Keratinocyte (primary cell): ENCODE measurements at regions not wholly inside any gene's neighbourhood (a gene's known extent, or its start where the extent isn't known, plus 50 kb on each side); places are given as distances from the start of the nearest gene placed in this dataset.

Source experiments
- DNase-seq: peaks from one replicate; pipeline ENCODE4 v3.0.0-alpha.2; 2011; ENCODE audit warnings: low read depth, missing footprints, low spot score
- FAIRE-seq: peaks from 2 replicates; lab custom pipeline; 2011; peaks lifted over from hg19 to GRCh38; lab: Jason Lieb, UNC
- H2AFZ ChIP-seq: 2 replicates; pipeline ENCODE4 v1.6.0; 2012; ENCODE audit warnings: low read length, control low read depth, inconsistent platforms; ENCODE audit not compliant: control insufficient read depth
- H3K27ac ChIP-seq: 2 replicates; pipeline ENCODE4 v1.5.1; 2011; ENCODE audit warnings: low read length; ENCODE audit not compliant: control insufficient read depth, insufficient read depth
- H3K27me3 ChIP-seq: 3 replicates; pipeline ENCODE4 v1.6.0; 2011; ENCODE audit warnings: low read length; ENCODE audit not compliant: control insufficient read depth, insufficient read depth; ENCODE audit errors: extremely low read depth
- H3K36me3 ChIP-seq, 2 experiments: 2 replicates in 1 of 2; 3 replicates in 1 of 2; pipeline ENCODE4 v1.5.1; 2011; ENCODE audit warnings: low read length in 2 of 2, mild to moderate bottlenecking in 1 of 2; ENCODE audit not compliant: control insufficient read depth in 2 of 2, insufficient read depth in 2 of 2; ENCODE audit errors: extremely low read depth in 1 of 2
- H3K4me1 ChIP-seq: 3 replicates; pipeline ENCODE4 v1.5.1; 2011; ENCODE audit warnings: low read length; ENCODE audit not compliant: control insufficient read depth, insufficient read depth; ENCODE audit errors: extremely low read depth
- H3K4me2 ChIP-seq: 3 replicates; pipeline ENCODE4 v1.6.0; 2011; ENCODE audit warnings: low read depth, low read length; ENCODE audit not compliant: control insufficient read depth, insufficient read depth; ENCODE audit errors: extremely low read depth
- H3K4me3 ChIP-seq, 3 experiments: fragments of 200-600 bp in 1 of 3; sonication (generic) in 1 of 3; 2 replicates in 2 of 3; 3 replicates in 1 of 3; pipeline ENCODE4 v1.5.1; 2011 to 2016; ENCODE audit warnings: low read length in 3 of 3, mild to moderate bottlenecking in 3 of 3, control low read depth in 2 of 3, inconsistent platforms in 1 of 3, low read depth in 1 of 3, mixed read lengths in 1 of 3, mixed run types in 1 of 3, moderate library complexity in 1 of 3; ENCODE audit not compliant: control insufficient read depth in 2 of 3, insufficient read depth in 2 of 3; ENCODE audit errors: extremely low read depth in 1 of 3
- H3K79me2 ChIP-seq: 2 replicates; pipeline ENCODE4 v1.6.0; 2012; ENCODE audit warnings: low read length; ENCODE audit not compliant: control insufficient read depth, insufficient read depth
- H3K9ac ChIP-seq: 3 replicates; pipeline ENCODE4 v1.6.0; 2011; ENCODE audit warnings: low read length; ENCODE audit not compliant: control insufficient read depth, insufficient read depth; ENCODE audit errors: extremely low read depth
- H3K9me1 ChIP-seq: 3 replicates; pipeline ENCODE4 v1.6.0; 2011; ENCODE audit warnings: low read length; ENCODE audit not compliant: control insufficient read depth, insufficient read depth; ENCODE audit errors: extremely low read depth
- H3K9me3 ChIP-seq: 2 replicates; pipeline ENCODE4 v1.5.1; 2012; ENCODE audit warnings: low read depth, low read length; ENCODE audit not compliant: control insufficient read depth
- H4K20me1 ChIP-seq: 3 replicates; pipeline ENCODE4 v1.6.0; 2011; ENCODE audit warnings: low read length; ENCODE audit not compliant: control insufficient read depth, insufficient read depth; ENCODE audit errors: extremely low read depth
- CTCF ChIP-seq, 3 experiments: IDR thresholded peaks in 1 of 3; conservative IDR thresholded peaks in 1 of 3; optimal IDR thresholded peaks in 1 of 3; 2 replicates in 2 of 3; 3 replicates in 1 of 3; pipeline versions ENCODE3 to v1.5.1; 2011; ENCODE audit warnings: low read length in 3 of 3, mild to moderate bottlenecking in 3 of 3, moderate library complexity in 2 of 3, control low read depth in 1 of 3, inconsistent platforms in 1 of 3; ENCODE audit not compliant: insufficient read depth in 2 of 3; ENCODE audit errors: extremely low read depth in 1 of 3
- EZH2 ChIP-seq: IDR thresholded peaks from one replicate; pipeline ENCODE4 v1.6.1; 2012; ENCODE audit warnings: inconsistent platforms, mild to moderate bottlenecking, low read length, moderate library complexity
- dilution Hi-C: fragments of 300-500 bp; cut with MboI; formaldehyde crosslinking; loops from one replicate; pipeline ENCODE4 v1.7.0; 2020; ENCODE audit warnings: low sequenced_read_pairs; ENCODE audit not compliant: extremely low pct_ligation_motif_present

DNA sequence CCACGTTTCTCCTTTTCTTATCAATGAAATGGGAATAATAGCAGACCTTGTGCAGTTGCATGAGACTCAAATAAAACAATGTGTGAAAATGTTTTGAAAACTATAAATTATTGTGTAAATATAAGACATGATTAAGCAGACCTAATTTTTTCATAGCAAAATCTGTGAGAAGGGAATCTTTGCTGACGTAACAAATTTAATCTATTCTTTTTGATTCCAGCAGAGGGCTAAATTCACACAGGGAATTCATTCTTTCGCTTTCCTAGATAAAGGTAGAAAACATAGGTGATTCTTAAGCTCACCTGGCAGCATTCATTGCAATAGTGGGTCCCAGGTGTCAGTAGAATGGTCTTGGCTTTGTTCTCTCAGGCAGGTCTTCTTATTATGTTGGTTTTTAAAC, 450.0 kb upstream of the GCFC2 start:
- Histone ChIP-seq H3K9ac (no peak overlapping the region), H3K4me2 (no peak overlapping the region), H3K9me3 (no peaks in the 10 kb centered on the region), H3K27ac (no peak overlapping the region), H3K4me3 (no peak overlapping the region), H3K9me1 (no peaks in the 10 kb centered on the region), H3K36me3 (no peaks in the 10 kb centered on the region), H3K4me1 (no peaks in the 10 kb centered on the region), H2AFZ (no peak overlapping the region), H3K27me3 (no peaks in the 10 kb centered on the region), H4K20me1 (no peaks in the 10 kb centered on the region), H3K79me2 (no peaks in the 10 kb centered on the region)
- dilution Hi-C loops, result no loop called here
- DNase-seq, result no peak
- no peak for FAIRE-seq
- TF ChIP-seq CTCF (optimal IDR thresholded peaks at IDR 0.05 in 1 of 3, IDR thresholded peaks at IDR 0.05 in 1 of 3, conservative IDR thresholded peaks at IDR 0.05 in 1 of 3; ENCODE audit: extremely low read depth in 1 of 3, insufficient read depth in 2 of 3, low read length in 3 of 3) (no peak), EZH2 (no peak)

DNA sequence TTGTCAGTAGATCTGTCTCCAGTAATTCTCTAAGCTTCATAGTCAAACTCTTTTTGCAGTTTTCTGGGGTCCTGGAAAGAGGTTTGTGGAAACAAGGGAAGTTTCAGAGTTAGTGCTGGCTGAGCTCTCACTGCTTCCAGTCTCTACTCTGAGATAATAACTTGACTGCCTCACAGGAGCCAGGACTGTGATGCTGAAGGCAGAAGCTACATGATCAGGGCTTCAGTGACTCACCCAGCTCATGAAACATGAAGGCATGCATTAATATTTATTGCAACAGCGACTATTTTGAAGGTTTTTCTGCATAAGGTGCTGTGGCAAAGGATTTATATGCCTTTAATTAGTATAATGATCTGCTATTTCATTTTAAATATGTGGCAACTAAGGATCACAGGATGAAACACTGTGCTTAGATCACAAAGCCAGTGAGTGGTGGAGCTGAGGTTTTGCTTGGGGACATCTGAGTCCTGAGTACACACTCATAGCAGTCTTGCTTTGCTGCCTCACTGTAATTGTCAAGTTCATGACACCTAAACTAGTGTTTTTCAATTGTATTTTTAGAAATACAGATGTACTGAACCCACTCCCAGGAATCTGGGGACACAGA, 448.4 kb upstream of the GCFC2 start:
- no peak for TF ChIP-seq CTCF (optimal IDR thresholded peaks at IDR 0.05 in 1 of 3, IDR thresholded peaks at IDR 0.05 in 1 of 3, conservative IDR thresholded peaks at IDR 0.05 in 1 of 3; ENCODE audit: extremely low read depth in 1 of 3, insufficient read depth in 2 of 3, low read length in 3 of 3)
- TF ChIP-seq EZH2, result no peak
- Histone ChIP-seq H3K4me2 (no peak overlapping the region), H3K4me1 (no peaks in the 10 kb centered on the region), H3K27ac (no peak overlapping the region), H4K20me1 (no peaks in the 10 kb centered on the region), H3K9ac (no peak overlapping the region), H3K4me3 (no peak overlapping the region), H3K27me3 (no peaks in the 10 kb centered on the region), H2AFZ (no peak overlapping the region), H3K79me2 (no peaks in the 10 kb centered on the region), H3K36me3 (no peaks in the 10 kb centered on the region), H3K9me1 (no peaks in the 10 kb centered on the region), H3K9me3 (no peaks in the 10 kb centered on the region)
- dilution Hi-C loops, result no loop called here
- FAIRE-seq, result no peak
- no peak for DNase-seq
